ENCODE measurements at regions not wholly inside any gene's neighbourhood (a gene's known extent, or its start where the extent isn't known, plus 50 kb on each side); places are given as distances from the start of the nearest gene placed in this dataset.
"Not testable (repeated sequence)": the region's sequence is repeated elsewhere in the genome, so short reads cannot be mapped to it uniquely, and the experiment has no call there.

- no peak for DNase-seq
These were observed 124.3 kb upstream of the CDYL start for GRCh38 chr6:4651831-4652467.

- DNase-seq, result no peak
These were observed 126.5 kb upstream of the CDYL start for GRCh38 chr6:4649728-4650127.

DNA sequence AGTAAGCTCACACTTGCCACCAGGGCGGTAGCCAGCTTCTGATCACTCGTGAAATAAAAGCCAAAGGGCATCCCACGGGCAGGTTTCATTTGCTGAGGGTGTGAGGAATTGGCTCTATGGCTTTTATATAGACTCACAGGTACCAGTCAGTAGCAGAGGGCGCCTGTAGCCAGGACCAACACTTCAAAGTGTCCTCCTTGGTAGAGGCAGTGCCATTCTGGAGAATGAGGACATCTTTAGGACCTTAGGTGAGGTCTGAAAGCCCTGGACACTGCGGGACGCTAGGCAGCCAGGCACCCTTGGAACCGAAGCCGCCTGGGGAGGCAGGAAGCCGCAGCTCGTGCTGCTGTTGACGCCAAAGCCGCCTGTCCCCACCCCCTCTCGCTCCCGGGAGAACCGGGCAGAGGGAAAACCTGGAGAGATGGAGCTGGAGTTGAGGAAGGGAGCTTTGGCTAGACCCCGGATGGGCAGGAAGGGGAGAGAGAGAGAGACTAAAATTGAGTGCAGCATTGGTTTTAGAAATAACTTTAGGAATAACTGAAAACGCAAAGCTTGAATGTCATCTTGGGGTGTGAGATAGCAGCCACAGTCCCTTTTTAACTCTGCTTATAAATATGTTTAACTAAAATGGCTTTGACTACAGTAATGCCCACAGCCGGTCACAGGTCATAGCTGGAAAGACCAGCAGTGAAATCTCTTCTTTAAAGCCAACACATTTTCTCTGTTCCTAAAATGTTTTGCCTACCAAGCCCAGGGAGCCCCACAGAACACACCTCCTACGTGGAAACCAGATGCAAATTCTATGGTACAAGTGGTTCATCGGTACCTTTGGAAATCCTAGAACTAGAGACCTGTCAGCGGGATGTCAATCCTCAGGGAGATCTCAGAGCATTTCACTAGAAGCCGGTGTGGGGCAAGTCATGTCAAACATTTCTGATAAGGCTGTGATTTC, 128.5 kb upstream of the CDYL start:
- DNase-seq, result peak; percentile 13

- no peak for DNase-seq
These were observed 130.4 kb upstream of the CDYL start for GRCh38 chr6:4645713-4646360.

DNA sequence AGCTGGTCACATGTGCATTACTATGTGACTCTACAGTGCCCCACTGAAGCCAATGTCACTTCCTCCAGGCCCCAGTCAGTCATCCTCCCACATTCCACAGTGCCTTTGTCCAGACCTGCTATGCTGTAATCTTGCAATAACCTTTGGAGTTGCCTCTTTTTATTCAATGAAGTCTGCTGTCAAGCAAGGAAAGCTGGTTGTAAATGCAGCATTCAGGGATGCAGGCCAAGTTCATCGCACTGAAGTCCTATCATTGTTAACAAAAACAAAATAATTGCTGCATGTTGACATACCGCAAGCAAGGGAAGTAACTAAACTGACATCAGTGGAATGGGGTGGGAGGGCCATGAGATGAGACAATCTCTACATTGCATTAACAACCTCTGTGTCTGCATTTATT, 131.2 kb upstream of the CDYL start:
- no peak for DNase-seq

- DNase-seq, result no peak
These were observed 134.7 kb upstream of the CDYL start for GRCh38 chr6:4641461-4641860.

DNA sequence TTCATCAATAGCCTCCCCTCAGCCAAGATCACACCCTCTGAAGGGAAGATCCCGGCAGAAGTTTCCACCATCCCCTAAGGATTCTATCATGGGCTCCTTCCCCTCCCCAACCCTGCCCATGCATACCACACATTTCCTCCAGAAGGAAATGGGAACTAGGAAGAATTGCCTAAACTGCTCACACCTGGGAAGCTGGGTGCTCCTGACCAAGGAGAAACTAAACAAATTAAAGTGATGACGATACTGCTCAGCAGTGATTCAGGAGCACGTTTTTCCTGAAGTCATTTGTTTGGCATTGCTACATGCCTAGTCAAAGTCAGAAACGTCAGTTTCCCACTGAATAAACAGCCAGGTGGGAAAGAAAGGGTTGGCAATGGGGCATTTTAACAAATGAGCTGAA, 136.1 kb upstream of the CDYL start:
- no peak for DNase-seq

DNA sequence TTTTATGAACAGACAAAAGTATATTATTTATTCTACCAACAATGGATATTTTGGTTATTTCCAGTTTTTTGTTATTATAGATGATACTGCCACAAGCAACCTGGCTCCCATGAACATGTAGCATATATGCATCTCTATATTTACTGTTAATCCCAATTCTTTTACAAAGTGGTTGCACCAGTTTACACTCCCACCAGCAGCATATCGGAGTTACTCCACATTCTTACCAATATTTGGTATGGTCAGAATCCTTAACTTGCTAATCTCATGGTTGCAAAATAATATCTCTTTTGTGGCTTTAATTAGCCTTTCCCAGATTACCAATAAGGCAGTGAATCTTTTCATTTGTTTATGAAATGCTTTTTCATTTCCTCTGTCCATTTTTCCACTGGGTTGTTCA, 137.6 kb upstream of the CDYL start:
- no peak for DNase-seq

- DNase-seq, result no peak
These were observed 138.3 kb upstream of the CDYL start for GRCh38 chr6:4637691-4638433.

DNA sequence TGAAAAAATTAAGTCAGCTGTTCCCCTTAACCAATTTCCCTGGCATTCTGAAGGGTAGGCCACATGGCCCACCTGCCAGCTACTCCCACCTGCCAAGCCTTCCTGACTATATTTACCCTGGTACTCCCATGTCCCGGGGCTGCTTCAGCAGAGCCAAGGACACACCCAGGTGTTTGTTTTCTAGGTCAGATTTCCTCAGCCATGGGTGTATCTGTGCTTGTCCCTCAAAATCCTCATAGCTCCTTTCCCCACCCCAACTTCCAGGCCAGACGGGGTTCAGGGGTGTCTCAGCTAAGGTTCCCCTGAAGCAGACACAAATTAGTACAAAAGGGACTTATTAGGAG, 139.4 kb upstream of the CDYL start:
- no peak for DNase-seq

- no peak for DNase-seq
These were observed 139.9 kb upstream of the CDYL start for GRCh38 chr6:4636191-4636880.

DNA sequence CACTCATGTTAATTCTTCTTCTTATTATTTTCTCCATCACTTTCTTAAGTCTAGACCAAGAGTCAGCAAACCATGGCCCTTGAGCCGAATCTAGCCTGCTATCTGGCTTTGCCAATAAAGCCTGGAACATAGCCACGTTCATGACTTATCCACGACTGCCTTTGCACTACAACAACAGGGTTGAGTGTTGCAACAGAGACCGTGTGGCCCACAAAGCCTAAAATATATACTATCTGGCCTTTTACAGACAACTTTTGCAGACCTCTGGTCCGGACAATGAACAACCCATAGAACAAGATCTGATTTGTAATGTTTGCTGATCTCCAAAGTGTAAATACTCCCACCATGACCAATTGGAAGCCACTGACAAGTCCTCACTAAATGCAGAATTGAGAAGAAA, 140.5 kb upstream of the CDYL start:
- DNase-seq, result no peak

DNA sequence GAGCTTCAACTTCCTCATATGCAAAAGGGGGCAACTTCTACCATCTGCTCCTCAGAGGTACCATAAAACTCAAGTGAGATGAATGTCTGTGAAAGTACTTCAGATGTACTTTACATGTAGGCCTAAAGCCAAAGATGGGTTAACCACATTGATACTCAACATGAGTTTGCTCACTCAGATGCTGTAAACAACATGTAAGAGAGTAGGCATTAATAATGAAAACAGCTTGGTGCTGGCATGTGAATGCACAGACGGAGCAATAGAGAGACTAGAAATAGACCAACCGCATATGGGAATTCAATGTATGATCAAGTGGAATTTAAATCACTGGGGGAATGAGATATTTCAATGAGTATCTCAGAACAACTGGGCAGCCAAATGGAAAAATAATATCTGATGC, 143.8 kb upstream of the CDYL start:
- no peak for DNase-seq

- not testable (repeated sequence) for DNase-seq
These were observed 146.4 kb upstream of the CDYL start for GRCh38 chr6:4629789-4630188.

DNA sequence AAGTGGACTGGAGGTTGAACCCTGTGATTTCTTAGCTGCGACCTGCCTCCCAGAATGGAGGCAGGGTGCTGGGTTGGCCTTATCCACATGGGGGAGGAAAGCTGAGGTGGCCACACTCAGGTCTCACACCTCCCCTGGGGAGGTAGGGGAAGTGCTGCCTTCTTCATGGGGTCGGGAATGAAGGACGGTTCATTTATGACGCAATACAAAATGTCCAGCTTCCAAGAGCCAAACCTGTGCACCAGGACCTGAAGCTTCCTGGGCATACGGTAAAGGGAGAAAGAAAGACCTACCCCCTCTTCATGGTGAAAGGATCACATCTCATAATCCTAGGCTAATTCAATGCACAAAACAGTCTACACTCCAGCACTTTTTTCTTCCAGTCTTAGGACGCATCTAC, 150.6 kb upstream of the CDYL start:
- no peak for DNase-seq

DNA sequence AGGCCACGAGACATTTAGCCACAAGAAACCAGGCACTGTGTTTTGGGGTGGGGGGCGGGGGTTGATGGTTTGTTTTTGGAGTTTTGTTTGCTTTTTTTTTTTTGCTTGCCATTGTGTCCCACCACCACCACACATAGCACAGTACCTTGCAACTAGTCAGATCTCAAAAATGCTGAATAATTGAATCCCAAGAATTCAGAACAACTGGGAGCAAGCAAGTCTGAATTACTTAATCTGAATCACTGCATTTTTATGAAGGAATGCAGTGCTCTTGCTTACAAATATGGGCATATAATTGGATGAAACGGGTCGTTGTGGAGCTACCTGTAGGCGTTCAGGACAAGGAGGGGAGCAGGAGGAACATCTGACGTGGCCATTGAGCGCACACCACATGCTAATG, 151.5 kb upstream of the CDYL start:
- DNase-seq, result no peak

- DNase-seq, result no peak
These were observed 155.7 kb upstream of the CDYL start for GRCh38 chr6:4620284-4621151.

DNA sequence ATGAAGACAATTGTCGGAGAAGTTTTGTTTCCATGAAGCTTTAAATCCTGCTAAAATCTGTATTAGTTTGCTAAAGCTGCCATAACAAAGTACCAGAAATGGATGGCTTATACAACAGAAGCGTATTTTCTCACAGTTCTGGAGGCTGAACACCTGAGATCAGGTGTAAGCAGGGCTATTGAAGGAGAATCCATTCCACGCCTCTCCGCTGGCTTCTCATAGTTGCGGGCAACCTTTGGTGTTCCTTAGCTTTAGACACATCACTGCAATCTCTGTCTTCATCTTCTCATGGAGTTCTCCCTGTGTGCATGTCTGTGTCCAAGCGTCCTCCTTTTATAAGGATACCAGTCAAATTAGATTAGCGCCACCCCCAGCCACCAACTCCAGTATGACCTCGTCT, 159.9 kb upstream of the CDYL start:
- DNase-seq, result no peak

GRCh38 chr6:4615891-4616290, 160.3 kb upstream of the CDYL start:
- no peak for DNase-seq

DNA sequence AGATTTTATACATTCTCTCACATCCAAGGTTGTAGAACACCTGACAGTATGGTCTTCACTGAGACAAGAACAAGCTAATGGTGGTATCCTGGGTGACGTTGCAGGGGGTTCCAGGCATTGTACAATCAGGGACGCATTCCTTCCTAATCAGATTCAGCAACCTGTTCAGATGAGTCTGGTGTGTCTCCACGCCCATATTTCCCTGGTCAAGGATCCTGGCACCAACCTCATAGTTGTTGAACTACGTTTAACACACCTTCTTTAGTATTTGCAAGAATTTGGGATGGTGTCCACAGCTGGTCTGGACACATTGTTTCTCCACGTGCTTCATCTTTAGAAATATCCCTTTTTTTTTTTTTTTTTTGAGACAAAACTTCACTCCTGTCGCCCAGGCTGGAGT, 161.0 kb upstream of the CDYL start:
- no peak for DNase-seq

- DNase-seq, result no peak
These were observed 161.6 kb upstream of the CDYL start for GRCh38 chr6:4614637-4615036.

DNA sequence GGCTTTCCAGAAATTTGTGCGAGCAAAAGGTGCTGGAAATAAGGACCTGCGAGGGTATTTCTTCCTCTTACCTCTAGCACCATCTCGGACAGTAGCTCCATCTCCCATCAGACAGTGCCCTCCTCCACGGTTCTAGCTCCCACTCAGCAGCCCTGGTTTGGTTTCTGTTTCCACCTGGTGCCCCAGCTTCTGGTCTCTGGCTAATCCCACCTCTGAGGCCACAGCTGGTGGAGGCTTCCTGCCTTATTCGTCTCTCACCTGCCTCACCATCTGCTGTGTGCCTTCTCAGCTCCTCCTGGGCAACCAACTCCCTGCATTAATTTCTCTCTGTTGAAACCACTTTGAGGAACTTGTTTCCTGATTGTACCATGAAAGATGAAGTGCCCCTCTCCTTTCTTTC, 162.4 kb upstream of the CDYL start:
- no peak for DNase-seq
